ENCODE measurements at regions not wholly inside any gene's neighbourhood (a gene's known extent, or its start where the extent isn't known, plus 50 kb on each side); places are given as distances from the start of the nearest gene placed in this dataset.

DNA sequence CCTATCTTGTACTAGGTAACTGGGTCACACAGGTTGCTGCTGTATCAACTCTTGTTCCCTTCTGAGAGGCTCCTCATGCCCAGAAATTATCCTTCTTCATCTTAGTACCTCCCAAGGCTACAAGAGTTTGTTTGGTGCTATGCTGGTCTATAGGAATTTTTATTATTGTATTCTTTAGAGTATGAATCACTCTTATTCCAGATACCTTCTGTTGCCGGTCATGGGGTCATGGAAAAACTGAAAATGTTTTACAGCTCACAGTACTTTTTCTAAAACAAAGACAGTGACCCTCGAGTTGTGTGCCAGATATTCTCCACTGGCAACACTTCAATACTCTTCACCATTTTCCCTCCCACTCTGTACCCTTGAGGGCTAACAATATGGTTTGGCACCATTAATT lies 1598.0 kb upstream of the TMEM132C start:
- TF ChIP-seq, protein P1, sequence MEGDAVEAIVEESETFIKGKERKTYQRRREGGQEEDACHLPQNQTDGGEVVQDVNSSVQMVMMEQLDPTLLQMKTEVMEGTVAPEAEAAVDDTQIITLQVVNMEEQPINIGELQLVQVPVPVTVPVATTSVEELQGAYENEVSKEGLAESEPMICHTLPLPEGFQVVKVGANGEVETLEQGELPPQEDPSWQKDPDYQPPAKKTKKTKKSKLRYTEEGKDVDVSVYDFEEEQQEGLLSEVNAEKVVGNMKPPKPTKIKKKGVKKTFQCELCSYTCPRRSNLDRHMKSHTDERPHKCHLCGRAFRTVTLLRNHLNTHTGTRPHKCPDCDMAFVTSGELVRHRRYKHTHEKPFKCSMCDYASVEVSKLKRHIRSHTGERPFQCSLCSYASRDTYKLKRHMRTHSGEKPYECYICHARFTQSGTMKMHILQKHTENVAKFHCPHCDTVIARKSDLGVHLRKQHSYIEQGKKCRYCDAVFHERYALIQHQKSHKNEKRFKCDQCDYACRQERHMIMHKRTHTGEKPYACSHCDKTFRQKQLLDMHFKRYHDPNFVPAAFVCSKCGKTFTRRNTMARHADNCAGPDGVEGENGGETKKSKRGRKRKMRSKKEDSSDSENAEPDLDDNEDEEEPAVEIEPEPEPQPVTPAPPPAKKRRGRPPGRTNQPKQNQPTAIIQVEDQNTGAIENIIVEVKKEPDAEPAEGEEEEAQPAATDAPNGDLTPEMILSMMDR (IDR thresholded peaks at IDR 0.05; ENCODE audit: borderline replicate concordance, insufficient read depth, low read depth, low read length): no peak
- H3K4me3 ChIP-seq (ENCODE audit: low read depth, low read length): no peak overlapping the region

- TF ChIP-seq, protein P1 (IDR thresholded peaks at IDR 0.05; ENCODE audit: borderline replicate concordance, insufficient read depth, low read depth, low read length): no peak
- no peak overlapping the region for H3K4me3 ChIP-seq (ENCODE audit: low read depth, low read length)
Measured at GRCh38 chr12:126676434-126676833, 1590.5 kb upstream of the TMEM132C start.

DNA sequence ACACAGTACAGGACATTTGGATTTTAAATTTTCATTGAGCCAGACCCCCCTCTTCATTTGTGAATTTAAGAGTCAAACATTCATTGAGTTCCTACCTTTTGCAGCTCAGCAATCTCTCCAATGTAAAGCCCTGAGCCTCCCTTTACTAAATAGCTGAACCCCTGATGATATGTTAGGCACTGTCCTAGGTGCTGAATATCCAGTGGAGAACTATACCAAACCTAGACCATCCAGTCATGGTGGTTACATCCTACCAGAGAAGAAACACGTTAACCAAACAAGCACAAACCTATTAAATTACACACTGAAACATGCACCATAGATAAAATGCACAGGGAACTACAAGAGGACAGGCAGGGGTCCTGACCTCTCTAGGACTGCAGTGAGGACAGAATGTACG lies 1585.3 kb upstream of the TMEM132C start:
- TF ChIP-seq, protein P1 (IDR thresholded peaks at IDR 0.05; ENCODE audit: borderline replicate concordance, insufficient read depth, low read depth, low read length): no peak
- no peak overlapping the region for H3K4me3 ChIP-seq (ENCODE audit: low read depth, low read length)

DNA sequence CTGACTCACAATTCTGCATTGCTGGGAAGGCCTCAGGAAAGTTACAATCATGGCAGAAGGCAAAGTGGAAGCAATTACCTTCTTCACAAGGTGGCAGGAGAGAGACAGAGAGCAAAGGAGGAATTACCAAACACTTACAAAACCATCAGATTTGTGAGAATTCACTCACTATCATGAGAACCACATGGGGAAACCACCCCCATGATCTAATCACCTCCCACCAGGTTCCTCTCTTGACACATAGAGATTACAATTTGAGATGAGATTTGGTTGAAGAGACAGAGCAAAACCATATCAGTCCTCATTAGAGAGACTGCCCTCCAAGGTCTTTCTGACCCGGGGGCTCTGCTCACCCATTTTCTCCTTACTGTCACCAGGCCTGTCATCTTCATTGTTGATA lies 1582.3 kb upstream of the TMEM132C start:
- no peak overlapping the region for H3K4me3 ChIP-seq (ENCODE audit: low read depth, low read length)
- TF ChIP-seq, protein P1 (IDR thresholded peaks at IDR 0.05; ENCODE audit: borderline replicate concordance, insufficient read depth, low read depth, low read length): no peak

GRCh38 chr12:126685636-126686035 lies 1581.3 kb upstream of the TMEM132C start:
- TF ChIP-seq, protein P1 (IDR thresholded peaks at IDR 0.05; ENCODE audit: borderline replicate concordance, insufficient read depth, low read depth, low read length): no peak
- H3K4me3 ChIP-seq (ENCODE audit: low read depth, low read length): no peak overlapping the region

DNA sequence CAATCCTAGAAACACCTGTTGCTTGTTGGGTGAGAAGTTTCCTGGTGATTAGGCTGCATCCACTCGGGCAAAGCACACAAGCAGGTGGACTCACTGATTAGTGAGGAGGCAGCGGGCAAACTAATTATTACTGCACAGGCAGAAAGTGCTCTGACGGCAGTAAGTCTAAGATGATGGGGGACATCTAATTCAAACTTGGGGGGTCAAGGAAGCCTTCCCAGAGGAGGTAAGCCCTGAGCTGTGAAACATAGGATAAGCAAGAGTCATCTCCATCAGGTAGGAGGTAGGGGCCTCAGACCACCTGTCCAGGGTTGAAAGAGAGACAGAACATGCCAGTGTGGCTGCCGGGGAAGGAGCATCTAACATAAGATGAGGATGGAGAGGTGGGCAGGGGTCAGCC lies 1578.4 kb upstream of the TMEM132C start:
- TF ChIP-seq, protein P1 (IDR thresholded peaks at IDR 0.05; ENCODE audit: borderline replicate concordance, insufficient read depth, low read depth, low read length): no peak

GRCh38 chr12:126700096-126700495 lies 1566.9 kb upstream of the TMEM132C start:
- TF ChIP-seq, protein P1 (IDR thresholded peaks at IDR 0.05; ENCODE audit: borderline replicate concordance, insufficient read depth, low read depth, low read length): no peak
- no peak overlapping the region for H3K4me3 ChIP-seq (ENCODE audit: low read depth, low read length)

More for the DNA sequence above, 1578.4 kb upstream of the TMEM132C start:
- no peak overlapping the region for H3K4me3 ChIP-seq (ENCODE audit: low read depth, low read length)

All from GM12875 (cell line).